Osteoblast (primary cell): ENCODE measurements at regions not wholly inside any gene's neighbourhood (a gene's known extent, or its start where the extent isn't known, plus 50 kb on each side); places are given as distances from the start of the nearest gene placed in this dataset.

Experiments
- DNase-seq: peaks from one replicate; pipeline ENCODE4 v3.0.0; 2011; ENCODE audit warnings: low spot score, mixed read lengths; ENCODE audit not compliant: insufficient read length; ENCODE audit errors: missing footprints
- H2AFZ ChIP-seq: 2 replicates; pipeline ENCODE4 v1.6.0; 2011; ENCODE audit warnings: mild to moderate bottlenecking, low read length
- H3K27ac ChIP-seq: 2 replicates; pipeline ENCODE4 v1.5.1; 2011; ENCODE audit warnings: mild to moderate bottlenecking, low read depth, low read length, moderate library complexity
- H3K27me3 ChIP-seq: 2 replicates; pipeline ENCODE4 v1.6.0; 2012; ENCODE audit warnings: mild to moderate bottlenecking, control low read depth, inconsistent platforms, low read length, moderate library complexity; ENCODE audit not compliant: insufficient read depth
- H3K36me3 ChIP-seq: 2 replicates; pipeline ENCODE4 v1.5.1; 2011; ENCODE audit warnings: mild to moderate bottlenecking, low read length, control low read depth, moderate library complexity; ENCODE audit not compliant: insufficient read depth
- H3K4me1 ChIP-seq: 2 replicates; pipeline ENCODE4 v1.5.1; 2011; ENCODE audit warnings: mild to moderate bottlenecking, low read length, control low read depth, moderate library complexity; ENCODE audit not compliant: insufficient read depth
- H3K4me2 ChIP-seq: 2 replicates; pipeline ENCODE4 v1.6.0; 2011; ENCODE audit warnings: mild to moderate bottlenecking, low read length; ENCODE audit not compliant: insufficient read depth
- H3K4me3 ChIP-seq: fragments of 200-600 bp; sonication (generic); 3 replicates; pipeline ENCODE4 v1.5.1; 2012; ENCODE audit warnings: mild to moderate bottlenecking, low read length, inconsistent platforms; ENCODE audit not compliant: insufficient read depth
- H3K79me2 ChIP-seq: 2 replicates; pipeline ENCODE4 v1.6.0; 2012; ENCODE audit warnings: mild to moderate bottlenecking, low read length, control low read depth, inconsistent platforms; ENCODE audit not compliant: insufficient read depth
- H3K9me3 ChIP-seq: 2 replicates; pipeline ENCODE4 v1.5.1; 2011; ENCODE audit warnings: low read depth, low read length, control low read depth
- H4K20me1 ChIP-seq: 2 replicates; pipeline ENCODE4 v1.6.0; 2012; ENCODE audit warnings: mild to moderate bottlenecking, low read length, control low read depth; ENCODE audit not compliant: insufficient read depth
- CTCF ChIP-seq: IDR thresholded peaks from 2 replicates; pipeline ENCODE4 v1.5.1; 2011; ENCODE audit warnings: mild to moderate bottlenecking, low read depth, low read length, moderate library complexity; ENCODE audit errors: extremely low read depth

GRCh38 chr13:67408798-67409197 is 178.7 kb upstream of the PCDH9 start:
- H4K20me1 ChIP-seq: no peaks in the 10 kb centered on the region
- no peak overlapping the region for H3K4me3 ChIP-seq
- H3K4me1 ChIP-seq: no peaks in the 10 kb centered on the region
- no peak overlapping the region for H2AFZ ChIP-seq
- no peaks in the 10 kb centered on the region for H3K79me2 ChIP-seq
- H3K36me3 ChIP-seq: no peaks in the 10 kb centered on the region
- DNase-seq: no peak
- no peaks in the 10 kb centered on the region for H3K27me3 ChIP-seq
- no peaks in the 10 kb centered on the region for H3K9me3 ChIP-seq
- H3K27ac ChIP-seq: no peak overlapping the region
- no peak overlapping the region for H3K4me2 ChIP-seq
- no peak for TF ChIP-seq CTCF

GRCh38 chr13:67402546-67402945 is 172.4 kb upstream of the PCDH9 start:
- Histone ChIP-seq H2AFZ (no peak overlapping the region), H3K27me3 (no peaks in the 10 kb centered on the region), H3K4me1 (no peaks in the 10 kb centered on the region), H3K79me2 (no peaks in the 10 kb centered on the region), H3K4me2 (no peak overlapping the region), H3K27ac (no peak overlapping the region), H3K4me3 (no peak overlapping the region), H4K20me1 (no peaks in the 10 kb centered on the region), H3K9me3 (no peaks in the 10 kb centered on the region), H3K36me3 (no peaks in the 10 kb centered on the region)
- DNase-seq: no peak
- no peak for TF ChIP-seq CTCF

- Histone ChIP-seq H3K4me3 (no peak overlapping the region), H3K79me2 (no peaks in the 10 kb centered on the region), H2AFZ (no peak overlapping the region), H3K27ac (no peak overlapping the region), H3K9me3 (no peaks in the 10 kb centered on the region), H3K4me1 (no peaks in the 10 kb centered on the region), H3K4me2 (no peak overlapping the region), H3K36me3 (no peaks in the 10 kb centered on the region), H4K20me1 (no peaks in the 10 kb centered on the region), H3K27me3 (no peaks in the 10 kb centered on the region)
- no peak for TF ChIP-seq CTCF
- DNase-seq: no peak
Observed at GRCh38 chr13:67395577-67395976, 165.4 kb upstream of the PCDH9 start.

- Histone ChIP-seq H3K4me3 (no peak overlapping the region), H3K9me3 (no peaks in the 10 kb centered on the region), H3K27ac (no peak overlapping the region), H3K27me3 (no peaks in the 10 kb centered on the region), H3K4me1 (no peaks in the 10 kb centered on the region), H3K36me3 (no peaks in the 10 kb centered on the region), H3K79me2 (no peaks in the 10 kb centered on the region), H3K4me2 (no peak overlapping the region), H2AFZ (no peak overlapping the region), H4K20me1 (no peaks in the 10 kb centered on the region)
- DNase-seq: no peak
- TF ChIP-seq CTCF: no peak
Observed at GRCh38 chr13:67392014-67392413, 161.9 kb upstream of the PCDH9 start.
